ENCODE measurements at regions not wholly inside any gene's neighbourhood (a gene's known extent, or its start where the extent isn't known, plus 50 kb on each side); places are given as distances from the start of the nearest gene placed in this dataset.

DNA sequence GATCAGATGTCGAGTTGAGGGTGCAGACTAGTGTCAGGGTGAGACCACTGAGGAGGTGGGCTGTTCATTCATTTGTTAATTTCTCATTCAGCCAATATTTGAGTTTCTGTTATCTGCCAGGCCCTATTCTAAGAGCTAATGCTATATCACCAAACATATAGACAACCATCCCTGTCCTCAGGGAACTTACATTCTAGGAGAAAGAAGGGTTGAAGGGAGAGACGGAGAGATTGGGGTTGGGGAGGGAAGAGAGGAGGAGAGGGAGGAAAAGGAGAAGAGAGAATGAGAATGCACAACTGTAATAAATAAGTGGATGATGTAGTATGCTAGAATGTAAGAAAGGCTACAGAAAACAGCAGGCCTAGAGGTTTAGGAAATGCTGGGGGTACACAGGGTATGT lies 129.9 kb upstream of the PITX1 start:
- TF ChIP-seq GABPA (IDR thresholded peaks at IDR 0.05 in 1 of 2, conservative IDR thresholded peaks at IDR 0.05 in 1 of 2) (no peak), JUND (IDR thresholded peaks at IDR 0.05) (no peak), FOXA1 (IDR thresholded peaks at IDR 0.05) (no peak), RAD21 (IDR thresholded peaks at IDR 0.05) (no peak), SP1 (IDR thresholded peaks at IDR 0.05) (no peak), EGR1 (IDR thresholded peaks at IDR 0.05; ENCODE audit: low read depth in 2 of 2) (no peak), TAF1 (conservative IDR thresholded peaks at IDR 0.05) (no peak), YY1 (IDR thresholded peaks at IDR 0.05) (no peak)
- TF ChIP-seq, protein P1, sequence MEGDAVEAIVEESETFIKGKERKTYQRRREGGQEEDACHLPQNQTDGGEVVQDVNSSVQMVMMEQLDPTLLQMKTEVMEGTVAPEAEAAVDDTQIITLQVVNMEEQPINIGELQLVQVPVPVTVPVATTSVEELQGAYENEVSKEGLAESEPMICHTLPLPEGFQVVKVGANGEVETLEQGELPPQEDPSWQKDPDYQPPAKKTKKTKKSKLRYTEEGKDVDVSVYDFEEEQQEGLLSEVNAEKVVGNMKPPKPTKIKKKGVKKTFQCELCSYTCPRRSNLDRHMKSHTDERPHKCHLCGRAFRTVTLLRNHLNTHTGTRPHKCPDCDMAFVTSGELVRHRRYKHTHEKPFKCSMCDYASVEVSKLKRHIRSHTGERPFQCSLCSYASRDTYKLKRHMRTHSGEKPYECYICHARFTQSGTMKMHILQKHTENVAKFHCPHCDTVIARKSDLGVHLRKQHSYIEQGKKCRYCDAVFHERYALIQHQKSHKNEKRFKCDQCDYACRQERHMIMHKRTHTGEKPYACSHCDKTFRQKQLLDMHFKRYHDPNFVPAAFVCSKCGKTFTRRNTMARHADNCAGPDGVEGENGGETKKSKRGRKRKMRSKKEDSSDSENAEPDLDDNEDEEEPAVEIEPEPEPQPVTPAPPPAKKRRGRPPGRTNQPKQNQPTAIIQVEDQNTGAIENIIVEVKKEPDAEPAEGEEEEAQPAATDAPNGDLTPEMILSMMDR (IDR thresholded peaks at IDR 0.05; ENCODE audit: low read depth, low read length, missing input control) = no peak
- TF ChIP-seq, protein P2, sequence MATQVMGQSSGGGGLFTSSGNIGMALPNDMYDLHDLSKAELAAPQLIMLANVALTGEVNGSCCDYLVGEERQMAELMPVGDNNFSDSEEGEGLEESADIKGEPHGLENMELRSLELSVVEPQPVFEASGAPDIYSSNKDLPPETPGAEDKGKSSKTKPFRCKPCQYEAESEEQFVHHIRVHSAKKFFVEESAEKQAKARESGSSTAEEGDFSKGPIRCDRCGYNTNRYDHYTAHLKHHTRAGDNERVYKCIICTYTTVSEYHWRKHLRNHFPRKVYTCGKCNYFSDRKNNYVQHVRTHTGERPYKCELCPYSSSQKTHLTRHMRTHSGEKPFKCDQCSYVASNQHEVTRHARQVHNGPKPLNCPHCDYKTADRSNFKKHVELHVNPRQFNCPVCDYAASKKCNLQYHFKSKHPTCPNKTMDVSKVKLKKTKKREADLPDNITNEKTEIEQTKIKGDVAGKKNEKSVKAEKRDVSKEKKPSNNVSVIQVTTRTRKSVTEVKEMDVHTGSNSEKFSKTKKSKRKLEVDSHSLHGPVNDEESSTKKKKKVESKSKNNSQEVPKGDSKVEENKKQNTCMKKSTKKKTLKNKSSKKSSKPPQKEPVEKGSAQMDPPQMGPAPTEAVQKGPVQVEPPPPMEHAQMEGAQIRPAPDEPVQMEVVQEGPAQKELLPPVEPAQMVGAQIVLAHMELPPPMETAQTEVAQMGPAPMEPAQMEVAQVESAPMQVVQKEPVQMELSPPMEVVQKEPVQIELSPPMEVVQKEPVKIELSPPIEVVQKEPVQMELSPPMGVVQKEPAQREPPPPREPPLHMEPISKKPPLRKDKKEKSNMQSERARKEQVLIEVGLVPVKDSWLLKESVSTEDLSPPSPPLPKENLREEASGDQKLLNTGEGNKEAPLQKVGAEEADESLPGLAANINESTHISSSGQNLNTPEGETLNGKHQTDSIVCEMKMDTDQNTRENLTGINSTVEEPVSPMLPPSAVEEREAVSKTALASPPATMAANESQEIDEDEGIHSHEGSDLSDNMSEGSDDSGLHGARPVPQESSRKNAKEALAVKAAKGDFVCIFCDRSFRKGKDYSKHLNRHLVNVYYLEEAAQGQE (IDR thresholded peaks at IDR 0.05) = no peak
- TF ChIP-seq, protein P3, sequence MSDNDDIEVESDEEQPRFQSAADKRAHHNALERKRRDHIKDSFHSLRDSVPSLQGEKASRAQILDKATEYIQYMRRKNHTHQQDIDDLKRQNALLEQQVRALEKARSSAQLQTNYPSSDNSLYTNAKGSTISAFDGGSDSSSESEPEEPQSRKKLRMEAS (IDR thresholded peaks at IDR 0.05) = no peak

All from liver (tissue), 3 donors.